COLO668 (cell line): ENCODE measurements at regions not wholly inside any gene's neighbourhood (a gene's known extent, or its start where the extent isn't known, plus 50 kb on each side); places are given as distances from the start of the nearest gene placed in this dataset.
"Not testable (repeated sequence)": the region's sequence is repeated elsewhere in the genome, so short reads cannot be mapped to it uniquely, and the experiment has no call there.

Experiments used
- DNase-seq: peaks from one replicate; lab custom pipeline; 2025; ENCODE audit not compliant: unreplicated experiment; lab: John Stamatoyannopoulos, UW

DNA sequence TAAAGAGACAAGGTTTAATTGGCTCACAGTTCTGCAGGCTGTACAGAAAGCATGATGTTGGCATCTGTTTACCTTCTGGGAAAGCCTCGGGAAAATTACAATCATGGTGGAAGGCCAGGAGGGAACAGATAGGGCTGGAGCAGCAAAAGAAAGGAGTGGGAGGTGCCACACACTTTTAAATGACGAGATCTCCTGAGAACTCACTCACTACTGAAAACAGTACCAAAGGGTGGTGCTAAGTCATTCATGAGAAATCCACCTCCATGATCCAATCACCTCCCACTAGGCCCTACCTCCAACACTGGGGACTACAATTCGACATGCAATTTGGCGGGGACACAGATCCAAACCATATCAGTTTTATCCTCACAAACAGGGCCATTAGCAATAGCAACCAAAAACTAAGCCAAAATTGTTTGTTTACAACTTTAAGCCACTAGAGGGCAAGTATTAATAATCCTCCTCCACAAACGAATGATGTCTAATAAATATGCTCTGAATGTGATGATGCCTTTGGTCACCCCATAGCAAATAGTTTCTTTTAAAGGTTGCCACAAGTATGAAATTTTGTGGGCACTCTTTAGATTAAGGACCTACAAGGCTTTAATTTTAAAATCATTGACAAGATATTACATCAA, 129.2 kb upstream of the NRBF2 start:
- no peak for DNase-seq

DNA sequence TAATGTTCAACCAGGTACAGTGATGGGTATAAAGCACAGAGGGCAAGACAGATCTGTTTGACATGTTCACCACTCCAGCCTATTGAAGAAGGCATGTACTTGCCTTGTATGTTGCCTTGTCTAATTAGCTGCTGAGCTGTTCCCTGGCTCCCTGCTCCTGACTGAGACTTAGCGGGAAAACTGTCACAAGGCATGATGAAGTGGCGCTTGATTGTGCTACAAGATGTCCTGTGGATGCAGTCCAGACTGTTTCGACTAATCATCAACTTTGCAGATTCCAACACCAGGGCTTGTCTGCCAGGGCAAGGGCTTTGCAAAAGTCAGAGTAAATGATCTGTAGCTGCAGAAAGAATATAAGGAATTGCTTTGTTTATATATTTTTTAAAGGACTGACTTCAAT, 136.2 kb upstream of the NRBF2 start:
- DNase-seq = no peak

DNA sequence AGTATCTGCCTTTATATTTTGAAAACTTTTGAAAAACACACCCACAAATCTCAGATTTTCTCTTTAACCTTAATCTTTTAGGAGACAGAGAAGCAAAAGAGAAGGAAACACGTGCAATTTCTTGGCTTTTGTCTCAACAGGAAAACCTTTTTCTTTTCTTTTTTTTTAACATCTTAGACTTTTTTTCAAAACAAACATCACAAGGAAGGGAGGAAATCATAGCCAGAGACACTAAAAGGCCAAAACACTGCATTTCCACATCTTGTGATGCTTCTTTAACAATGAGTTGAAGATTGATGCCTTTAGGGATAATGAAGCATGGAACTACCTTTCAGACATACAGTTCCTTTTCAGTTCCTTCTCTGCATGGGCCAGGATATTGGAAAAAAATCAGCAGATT, 136.6 kb upstream of the NRBF2 start:
- DNase-seq = no peak

DNA sequence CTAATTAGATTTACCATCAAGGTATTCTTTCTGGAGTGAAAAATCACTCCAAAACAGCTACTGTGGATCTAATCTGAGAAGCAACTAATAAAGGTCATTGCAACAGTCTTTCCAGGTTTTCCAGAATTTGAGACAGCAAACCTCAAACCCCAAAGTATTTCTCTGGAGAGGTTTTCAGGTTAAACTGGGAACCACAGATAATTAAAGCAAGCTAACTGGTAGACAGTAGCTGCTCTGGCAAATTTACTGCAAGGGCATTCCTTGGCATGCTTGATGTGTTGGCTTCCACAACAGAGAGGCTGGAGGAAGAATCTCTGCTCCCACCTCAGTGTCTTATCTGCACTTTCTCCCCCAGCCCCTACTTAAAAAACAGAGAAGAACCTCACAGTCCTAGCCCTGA, 140.0 kb upstream of the NRBF2 start:
- DNase-seq = no peak

DNA sequence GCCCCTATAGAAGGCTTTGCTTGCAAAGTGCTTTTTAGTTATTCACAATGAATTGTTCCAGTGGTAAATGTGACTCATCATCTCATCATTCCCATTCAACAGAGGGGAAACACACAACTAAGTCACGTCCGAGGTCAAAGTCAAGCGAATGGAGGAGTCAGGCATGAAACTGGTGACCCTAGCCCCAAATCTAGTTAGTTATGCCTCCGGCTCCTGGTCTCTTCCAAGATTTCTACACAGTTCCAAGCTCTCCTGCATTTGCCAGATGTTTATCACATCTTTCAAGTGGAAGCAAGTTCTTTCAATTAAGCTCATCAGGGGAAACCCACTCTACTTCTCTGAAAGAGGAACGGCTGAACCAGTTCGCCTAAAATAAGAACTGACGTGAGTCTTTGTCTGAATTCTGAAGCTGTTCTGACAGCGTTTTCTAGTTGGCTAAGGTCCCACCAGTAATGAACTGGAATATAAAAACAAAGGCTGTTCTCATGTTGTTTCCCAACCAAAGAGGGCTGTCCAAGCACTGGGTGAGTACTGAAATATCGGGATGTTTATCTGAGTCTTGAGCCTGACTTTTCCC, 140.9 kb upstream of the NRBF2 start:
- no peak for DNase-seq

DNA sequence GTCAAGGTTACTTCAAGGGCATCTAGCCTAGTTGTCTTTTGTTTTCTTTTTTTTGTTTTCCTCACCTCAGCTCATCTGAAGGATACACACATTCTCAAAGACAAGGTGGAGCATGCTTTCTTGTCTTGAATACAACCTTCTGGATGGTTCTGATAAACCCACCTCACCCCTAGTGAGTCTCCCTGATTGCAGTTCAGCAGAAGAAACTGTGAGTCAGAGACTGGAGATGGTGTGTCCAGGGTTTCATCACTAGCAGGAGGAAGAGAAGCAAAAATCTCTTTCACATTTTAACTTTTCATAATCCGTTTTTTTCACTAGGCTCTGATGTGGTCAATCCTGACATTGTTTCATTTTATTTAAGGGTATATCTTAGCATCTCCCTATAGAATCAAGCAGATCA, 143.0 kb upstream of the NRBF2 start:
- DNase-seq = no peak

DNA sequence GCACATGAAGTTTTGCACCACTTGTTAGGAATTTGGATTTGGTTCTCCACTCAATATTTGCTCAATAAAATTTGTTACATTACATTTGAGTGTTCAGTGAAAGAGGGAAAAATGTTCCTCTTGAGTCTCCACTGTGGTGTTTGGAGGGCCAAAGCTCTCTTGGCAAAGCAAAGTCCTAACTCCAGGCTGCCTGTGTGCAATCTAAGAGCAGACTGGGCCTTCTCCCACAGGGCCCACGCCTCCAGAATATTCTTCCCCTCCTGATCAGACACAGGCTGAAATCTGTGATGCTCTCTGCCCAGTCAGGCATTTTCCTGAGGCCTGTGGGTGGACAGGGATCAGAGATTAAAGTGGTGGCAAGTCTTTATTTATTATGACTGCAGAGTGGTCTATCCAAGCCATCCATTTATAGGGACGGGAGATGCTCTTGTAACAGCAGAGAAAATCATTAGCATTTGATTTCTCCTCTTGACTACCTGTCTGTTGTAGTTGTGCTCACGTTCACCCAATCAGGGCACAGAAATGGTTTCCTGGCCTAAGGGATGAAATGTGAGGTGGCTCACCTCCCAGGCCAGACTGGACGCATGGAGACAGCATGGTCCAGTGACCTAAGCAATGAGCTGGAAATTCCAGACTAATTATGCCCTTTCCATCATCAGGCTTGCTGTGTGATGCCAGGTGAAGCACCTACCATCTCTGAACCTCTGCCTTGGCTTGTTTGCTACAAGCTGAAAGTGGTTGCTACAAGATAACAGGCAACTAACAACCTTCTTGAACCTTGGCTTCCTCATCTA, 147.1 kb upstream of the NRBF2 start:
- no peak for DNase-seq

DNA sequence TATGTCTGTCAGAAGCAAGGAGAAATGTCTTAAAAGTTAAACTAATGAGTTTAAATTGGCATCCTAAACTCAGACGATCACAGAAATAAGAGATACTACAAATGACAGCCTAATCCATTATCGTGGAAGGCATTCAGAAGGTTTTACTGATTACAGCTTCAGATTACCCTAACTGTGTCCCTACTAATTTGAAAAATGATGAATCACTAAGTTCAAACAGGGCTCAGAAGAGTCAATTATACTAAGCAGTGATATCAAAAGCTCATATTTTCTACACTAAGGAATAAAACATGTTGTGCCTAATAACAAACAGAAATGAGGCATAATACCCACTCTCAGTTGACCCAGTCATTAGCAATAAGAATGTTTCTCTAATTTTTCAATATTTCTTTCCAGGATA, 152.0 kb upstream of the NRBF2 start:
- DNase-seq = no peak

DNA sequence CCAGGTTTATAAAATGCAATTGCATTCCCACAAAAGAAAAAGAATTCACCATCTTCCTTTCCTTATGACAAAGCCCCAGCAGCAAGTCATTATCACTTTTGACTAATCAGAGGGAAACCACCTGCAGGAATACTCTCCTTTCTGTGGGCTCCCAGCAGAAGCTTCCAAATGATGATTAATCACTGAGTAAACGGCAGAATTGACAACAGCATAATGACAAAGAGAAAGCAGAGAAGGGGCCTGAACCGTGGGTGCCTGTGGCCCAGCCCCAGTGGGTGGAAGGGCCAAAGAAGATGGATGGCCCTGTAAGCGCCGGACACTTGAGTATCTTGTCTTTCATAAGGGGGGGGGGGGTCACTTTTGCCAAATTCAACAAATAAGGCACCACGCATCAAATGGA, 152.4 kb upstream of the NRBF2 start:
- DNase-seq = peak; percentile 24

DNA sequence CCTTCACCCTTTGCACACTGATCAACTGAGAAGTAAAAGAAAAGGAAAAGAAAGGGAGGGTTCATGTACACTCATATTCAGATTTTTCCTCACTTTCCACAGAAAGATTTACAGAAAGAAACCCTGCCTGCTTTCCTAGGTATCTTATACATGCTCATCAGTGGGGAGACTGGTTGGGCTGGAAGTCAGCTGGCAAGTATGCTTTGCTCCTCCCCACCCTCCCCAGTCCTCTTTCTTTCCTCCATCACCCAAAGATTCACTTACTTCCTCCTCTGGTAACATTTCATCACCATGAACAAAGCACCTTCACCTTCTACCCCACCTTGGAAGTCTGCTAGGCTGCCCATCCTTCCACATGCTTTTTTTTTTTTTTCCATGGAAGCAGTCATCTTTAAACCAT, 153.2 kb upstream of the NRBF2 start:
- no peak for DNase-seq

DNA sequence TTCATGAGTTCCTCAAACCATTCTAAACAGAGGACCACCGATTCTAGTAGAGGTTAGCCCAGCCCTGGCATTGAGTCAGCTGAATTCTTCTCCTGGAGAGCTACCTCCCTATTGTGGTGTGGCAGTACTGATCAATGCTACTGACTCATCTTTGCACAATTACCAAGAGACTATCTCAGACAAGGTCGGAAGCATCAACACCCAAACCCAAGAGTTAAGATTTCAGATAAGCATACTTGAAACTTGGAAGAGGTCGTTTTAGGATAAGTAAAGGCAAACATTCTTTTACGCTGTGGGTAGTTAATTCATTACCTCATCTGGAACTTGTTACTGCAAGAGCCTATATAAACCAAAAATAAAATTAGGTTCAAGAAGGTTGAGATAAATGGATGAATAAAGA, 154.6 kb upstream of the NRBF2 start:
- DNase-seq = no peak

DNA sequence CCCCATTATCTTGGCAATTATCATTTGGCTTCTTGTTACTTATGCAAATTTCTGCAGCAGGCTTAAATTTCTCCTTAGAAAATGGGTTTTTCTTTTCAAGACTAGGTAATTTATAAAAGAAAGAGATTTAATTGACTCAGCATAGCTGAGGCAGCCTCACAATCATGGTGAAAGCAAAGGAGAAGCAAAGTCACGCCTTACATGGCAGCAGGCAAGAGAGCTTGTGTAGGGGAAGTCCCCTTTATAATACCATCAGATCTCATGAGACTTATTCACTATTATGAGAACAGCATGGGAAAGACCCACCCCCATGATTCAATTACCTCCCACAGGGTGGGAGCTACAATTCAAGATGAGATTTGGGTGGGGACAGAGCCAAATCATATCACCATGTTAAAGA, 158.3 kb upstream of the NRBF2 start:
- DNase-seq = not testable (repeated sequence)

DNA sequence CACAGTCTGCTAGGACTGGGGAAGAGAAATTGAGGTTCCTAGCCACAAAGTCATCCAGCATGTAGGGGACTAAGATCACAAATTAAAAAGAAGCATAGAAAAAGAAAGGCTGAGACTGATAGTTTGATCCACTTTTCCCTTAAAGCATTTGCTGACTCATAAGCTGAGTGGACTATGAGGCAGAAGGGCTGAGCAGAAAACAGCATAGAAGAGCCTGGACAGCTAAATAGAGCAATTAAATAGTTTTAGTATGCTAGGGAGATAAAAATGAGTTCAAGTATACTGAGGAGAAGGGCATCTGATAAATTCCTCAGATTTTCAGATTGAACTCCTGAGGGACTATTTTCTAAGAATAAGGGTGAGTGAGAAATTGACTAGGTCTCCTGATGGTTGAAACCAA, 155.9 kb upstream of the EGR2 start:
- DNase-seq = no peak

DNA sequence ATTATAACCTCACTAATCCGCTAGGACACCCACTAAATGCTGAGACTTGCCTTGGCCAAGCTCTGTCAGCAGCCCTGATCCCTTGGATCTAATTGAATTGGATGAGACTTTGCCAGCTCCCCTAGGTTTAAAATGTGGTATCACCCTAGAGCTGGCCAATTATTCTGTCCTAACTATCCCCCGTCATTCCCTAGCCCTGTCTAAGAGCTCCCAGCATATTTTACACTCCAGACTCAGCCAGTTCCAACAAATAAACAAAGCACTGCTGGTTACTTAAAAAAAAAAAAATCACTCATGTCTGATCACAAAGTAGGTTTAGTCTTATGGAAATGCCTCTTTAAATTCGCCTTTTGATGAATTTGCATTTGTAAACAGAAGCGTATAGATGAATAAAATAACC, 147.9 kb upstream of the EGR2 start:
- DNase-seq = no peak

DNA sequence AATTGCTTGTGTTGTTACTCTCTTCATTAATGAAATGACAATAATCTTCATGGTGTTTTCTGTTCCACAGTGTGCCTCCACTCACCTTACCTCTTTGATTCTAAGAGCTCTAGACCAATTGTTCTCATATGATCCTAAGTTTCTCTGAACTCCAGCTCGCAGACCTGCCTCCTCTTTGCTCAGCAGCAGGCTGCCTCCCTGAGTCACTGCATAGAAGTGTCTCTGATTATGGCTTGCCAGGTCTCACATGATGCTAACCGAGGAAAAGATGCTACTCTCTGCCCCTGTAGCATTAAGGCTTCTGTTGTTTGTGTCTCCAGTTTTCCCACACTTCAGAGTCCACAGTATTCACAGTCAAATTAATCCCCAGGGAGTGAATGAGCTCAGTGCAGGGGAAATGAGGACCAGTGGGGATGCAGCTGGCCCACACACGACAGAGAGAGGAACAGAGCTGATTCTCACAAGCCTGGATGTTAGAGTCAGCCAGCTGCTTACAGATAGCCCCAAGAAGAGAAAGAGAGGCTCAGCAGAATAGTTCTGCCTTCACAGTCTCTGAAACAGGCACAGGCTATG, 145.9 kb upstream of the EGR2 start:
- no peak for DNase-seq

DNA sequence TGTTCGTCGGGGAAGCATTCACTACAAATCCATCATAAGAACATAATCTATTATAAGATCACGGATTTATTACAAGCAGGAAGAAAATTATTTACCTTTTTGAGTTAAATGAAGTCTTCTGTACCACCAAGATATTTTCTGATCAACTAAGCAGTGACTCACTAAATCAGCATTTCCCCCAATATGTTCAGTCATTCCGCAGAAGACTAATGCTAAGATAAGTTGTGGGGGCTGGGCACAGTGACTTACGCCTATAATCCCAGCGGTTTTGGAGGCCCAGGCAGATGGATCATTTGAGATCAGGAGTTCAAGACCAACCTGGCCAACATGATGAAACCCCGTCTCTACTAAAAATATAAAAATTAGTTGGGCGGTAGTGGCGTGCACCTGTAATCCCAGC, 144.2 kb upstream of the EGR2 start:
- DNase-seq = no peak

DNA sequence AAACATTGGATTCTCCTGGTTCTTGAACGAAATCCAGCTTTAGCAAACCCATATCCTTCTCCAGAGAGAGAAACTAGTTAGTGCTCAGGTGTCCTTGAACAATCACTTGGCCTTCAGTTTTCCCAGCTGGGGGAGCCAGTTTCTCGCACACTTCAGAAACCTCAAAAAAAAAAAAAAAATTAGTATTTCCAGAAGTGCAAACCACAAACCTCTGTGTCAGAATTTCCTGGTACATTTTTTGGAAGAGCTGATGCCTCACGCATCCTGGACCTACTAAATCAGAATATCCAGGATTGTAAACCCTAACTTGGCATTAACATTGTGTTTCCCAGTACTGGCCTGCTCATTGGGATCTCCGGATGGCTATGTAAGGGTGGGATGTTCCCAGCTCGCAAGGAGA, 143.4 kb upstream of the EGR2 start:
- no peak for DNase-seq

DNA sequence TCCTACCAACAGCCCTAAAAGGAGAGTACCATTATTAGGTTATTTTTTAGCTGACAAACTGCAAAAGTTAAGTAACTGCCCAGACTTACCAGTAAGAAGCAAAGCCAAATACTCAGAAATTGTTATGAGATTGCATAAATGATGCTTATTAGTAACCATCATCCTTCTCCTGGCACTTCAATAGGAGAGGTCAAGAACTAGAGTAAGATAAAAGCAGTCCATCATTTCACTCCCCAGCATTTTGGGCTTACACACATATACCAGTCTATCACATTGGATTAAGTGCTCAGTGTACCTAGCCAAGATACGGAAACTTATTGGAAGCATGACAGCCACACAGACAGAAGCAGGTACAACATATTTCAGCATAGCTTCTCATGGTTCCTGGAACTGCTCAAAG, 142.8 kb upstream of the EGR2 start:
- no peak for DNase-seq

DNA sequence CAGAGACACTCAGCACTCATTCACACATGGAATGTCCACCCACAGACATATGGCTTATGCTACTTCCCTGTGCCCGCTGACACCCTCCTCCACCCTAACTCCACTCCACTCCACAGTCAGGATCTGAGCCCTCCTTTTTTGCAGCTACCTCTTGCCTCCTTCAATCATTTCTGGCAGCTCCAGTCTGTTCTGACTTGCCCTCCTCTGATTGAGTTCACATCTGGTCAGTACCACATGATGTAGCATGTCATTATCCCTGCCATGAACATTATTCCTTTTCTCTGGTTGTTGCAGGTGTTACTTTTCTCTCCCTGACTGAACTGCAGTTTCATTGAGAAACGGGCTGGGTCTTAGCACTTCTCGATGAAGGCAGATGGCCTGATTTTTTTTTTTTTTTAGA, 130.1 kb upstream of the EGR2 start:
- DNase-seq = no peak

DNA sequence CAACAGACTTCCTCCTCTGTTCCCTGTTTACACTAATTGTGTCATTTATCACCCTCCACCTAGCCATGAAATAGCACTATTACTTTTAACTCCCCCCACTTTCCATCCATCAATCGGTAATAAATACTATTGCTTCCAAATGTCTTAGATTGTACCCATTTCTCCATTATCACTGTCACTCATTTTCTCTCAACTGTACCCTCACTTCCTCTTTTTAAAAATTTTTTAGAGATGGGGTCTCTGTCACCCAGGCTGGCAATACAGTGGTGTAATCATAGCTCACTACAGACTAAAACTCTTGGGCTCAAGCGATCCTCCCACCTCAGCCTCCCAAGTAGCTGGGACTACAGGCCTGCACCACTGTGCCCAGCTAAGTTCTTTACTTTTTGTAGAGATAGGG, 123.5 kb upstream of the EGR2 start:
- no peak for DNase-seq

DNA sequence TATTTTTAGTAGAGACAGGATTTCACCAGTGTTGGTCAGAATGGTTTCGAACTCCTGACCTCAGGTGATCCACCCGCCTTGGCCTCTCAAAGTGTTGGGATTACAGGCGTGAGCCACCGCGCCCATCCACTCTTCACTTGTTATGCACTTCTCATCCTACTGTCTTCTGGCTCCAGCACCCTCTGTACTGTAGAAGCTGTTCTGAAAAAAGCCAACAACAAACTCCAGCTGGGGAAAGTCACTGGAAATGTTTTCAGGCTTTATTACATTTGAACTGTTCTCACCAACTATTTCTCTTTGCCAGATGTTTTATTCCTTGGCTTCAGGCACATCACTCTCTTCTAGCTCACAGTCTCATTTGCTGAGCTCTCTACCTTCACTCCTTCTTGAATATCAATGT, 122.5 kb upstream of the EGR2 start:
- DNase-seq = no peak

DNA sequence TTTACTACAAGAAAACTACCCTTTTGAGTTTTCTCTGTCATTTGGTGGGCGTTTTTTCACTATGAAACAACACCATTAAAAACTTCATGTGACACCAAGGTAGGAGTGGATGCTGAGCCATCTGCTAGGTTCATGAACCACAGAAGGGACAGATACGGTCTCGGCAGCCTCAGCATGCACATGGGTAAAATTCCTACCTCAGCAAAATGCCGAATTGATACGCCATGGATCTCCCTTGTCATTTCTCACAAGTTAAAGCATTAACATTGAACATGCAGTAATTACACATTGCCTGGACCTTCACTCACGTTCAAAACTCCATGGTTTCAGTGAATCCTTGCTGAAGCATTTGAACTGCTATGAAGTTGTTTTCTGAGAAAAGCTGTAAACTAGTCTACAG, 121.5 kb upstream of the EGR2 start:
- DNase-seq = no peak
